Gastroesophageal sphincter (tissue), 4 donors: ENCODE measurements at regions not wholly inside any gene's neighbourhood (a gene's known extent, or its start where the extent isn't known, plus 50 kb on each side); places are given as distances from the start of the nearest gene placed in this dataset.
"Not testable (repeated sequence)": the region's sequence is repeated elsewhere in the genome, so short reads cannot be mapped to it uniquely, and the experiment has no call there.

Experiments used
- ATAC-seq: fragments of 150-250 bp; one replicate; pipeline ENCODE4 v1.9.1; 2016; ENCODE audit warnings: mild to moderate bottlenecking, moderate library complexity
- H3K27ac ChIP-seq, 4 donors: fragments of 200-600 bp; sonication (generic) in 3 of 4; 1 replicate in 3 of 4; 2 replicates in 1 of 4; pipeline ENCODE4 v1.5.1; 2016 to 2019
- H3K27me3 ChIP-seq: fragments of 200-600 bp; sonication (generic); one replicate; pipeline ENCODE4 v1.5.1; 2019
- H3K36me3 ChIP-seq, 2 donors: fragments of 200-600 bp; sonication (generic); one replicate each; pipeline ENCODE4 v1.5.1; 2019; ENCODE audit warnings: control low read depth in 1 of 2
- H3K4me1 ChIP-seq, 3 donors: fragments of 200-600 bp; sonication (generic); 1 replicate in 2 of 3; 2 replicates in 1 of 3; pipeline ENCODE4 v1.5.1; 2016 to 2019; ENCODE audit warnings: control low read depth in 2 of 3
- H3K4me3 ChIP-seq, 2 donors: fragments of 200-600 bp; sonication (generic); one replicate each; pipeline ENCODE4 v1.5.1; 2019; ENCODE audit warnings: mild to moderate bottlenecking in 1 of 2, moderate library complexity in 1 of 2
- H3K9me3 ChIP-seq, 3 donors: fragments of 200-600 bp; sonication (generic); one replicate each; pipeline ENCODE4 v1.5.1; 2017 to 2019; ENCODE audit warnings: control low read depth in 2 of 3
- EP300 ChIP-seq: sonication (generic); formaldehyde crosslinking; IDR thresholded peaks from one replicate; pipeline ENCODE4 v1.6.1; 2017; ENCODE audit warnings: antibody characterized with exemption, mild to moderate bottlenecking
- POLR2A ChIP-seq, 2 donors: fragments of 450-650 bp; IDR thresholded peaks; one replicate each; pipeline ENCODE4 v1.6.1; 2017; ENCODE audit warnings: antibody characterized with exemption in 2 of 2, mild to moderate bottlenecking in 2 of 2, moderate library complexity in 1 of 2
- POLR2AphosphoS5 ChIP-seq: sonication (generic); formaldehyde crosslinking; IDR thresholded peaks from one replicate; pipeline ENCODE4 v1.6.1; 2017; ENCODE audit warnings: antibody characterized with exemption
- WGBS, 2 donors: methylation state at CpG; one replicate each; pipeline ENCODE4 v1.1.5; 2018; ENCODE audit warnings: low coverage in 1 of 2; 5-methylcytosine and 5-hydroxymethylcytosine counted together
- TF ChIP-seq, protein P1 (sequence below), 4 experiments: fragments of 200-600 bp in 2 of 4; fragments of 450-650 bp in 2 of 4; sonication (generic) in 1 of 4; IDR thresholded peaks; one replicate each; pipeline ENCODE4 v1.5.1; 2017 to 2019; ENCODE audit warnings: antibody characterized with exemption in 4 of 4, mild to moderate bottlenecking in 2 of 4, moderate library complexity in 2 of 4

DNA sequence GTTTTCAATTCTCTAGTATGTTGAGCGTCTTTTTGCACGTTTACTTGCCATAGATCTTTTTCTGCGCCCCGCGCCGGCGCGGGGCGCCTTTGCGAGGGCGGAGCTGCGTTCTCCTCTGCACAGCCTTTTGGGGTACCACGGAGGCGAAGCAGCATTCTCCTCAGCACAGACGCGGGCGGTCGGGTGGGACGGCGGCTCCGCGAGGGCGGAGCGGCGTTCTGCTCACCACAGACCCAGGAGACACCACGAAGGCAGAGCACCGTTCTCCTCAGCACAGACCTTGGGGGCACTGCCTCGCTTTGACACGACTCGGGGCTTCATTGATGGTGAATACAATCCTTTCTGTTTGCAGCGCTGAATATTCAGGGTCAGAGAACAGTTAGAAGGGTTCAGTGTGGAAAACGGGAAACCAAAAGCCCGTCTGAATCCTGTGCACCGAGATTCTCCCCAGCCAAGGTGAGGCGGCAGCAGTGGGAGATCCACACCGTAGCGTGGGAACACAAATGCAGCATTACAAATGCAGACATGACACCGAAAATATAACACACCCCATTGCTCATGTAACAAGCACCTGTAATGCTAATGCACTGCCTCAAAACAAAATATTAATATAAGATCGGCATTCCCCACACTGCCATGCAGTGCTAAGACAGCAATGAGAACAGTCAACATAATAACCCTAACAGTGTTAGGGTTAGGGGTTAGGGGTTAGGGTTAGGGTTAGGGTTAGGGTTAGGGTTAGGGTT, 190.7 kb upstream of the VIPR2 start:
- H3K9me3 ChIP-seq, H3K4me3 ChIP-seq, H3K27ac ChIP-seq, H3K4me1 ChIP-seq, H3K27me3 ChIP-seq, H3K36me3 ChIP-seq: not testable (repeated sequence)
- peak; percentile 13 for ATAC-seq
- 67 to 86% methylated on average over 1 to 12 of the region's 39 CpGs for WGBS, 2 donors

DNA sequence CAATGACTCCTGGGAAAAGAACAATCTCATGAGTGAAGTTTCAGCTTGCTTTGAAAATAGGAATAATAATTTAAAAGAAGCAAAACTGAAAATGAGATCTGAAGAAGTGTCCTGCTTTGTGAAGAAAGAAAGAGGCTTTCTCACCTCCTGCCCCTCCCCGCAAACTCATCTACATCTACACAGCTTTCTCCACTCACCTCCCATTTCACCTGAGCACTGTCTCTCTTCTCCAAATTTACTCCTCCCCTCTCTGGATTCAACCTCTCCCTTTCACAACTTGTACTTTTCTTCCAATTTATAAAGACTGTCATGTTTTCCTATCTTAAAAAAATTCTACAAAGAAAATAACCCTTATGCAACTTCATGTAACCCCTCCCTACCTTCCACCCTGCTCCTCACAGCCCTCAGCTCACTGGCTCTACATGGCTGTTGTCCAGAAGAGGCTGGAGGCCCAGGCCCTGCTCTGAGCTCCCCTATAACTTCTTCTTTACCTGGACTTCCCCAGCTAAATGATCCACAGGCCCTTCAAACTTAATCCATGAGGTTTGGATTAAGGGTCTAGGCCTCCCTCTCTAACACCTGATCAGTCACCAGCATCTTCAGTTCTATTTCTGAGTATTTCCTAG, 188.3 kb upstream of the VIPR2 start:
- not testable (repeated sequence) for ATAC-seq, H3K27ac ChIP-seq, H3K4me3 ChIP-seq, H3K4me1 ChIP-seq, H3K36me3 ChIP-seq, H3K27me3 ChIP-seq
- peaks cover 0 to 13% (median 0%) of the 10 kb centered on the region in 3 donors for H3K9me3 ChIP-seq
- 78 to 100% methylated on average over 1 of the region's 1 CpG for WGBS, 2 donors

DNA sequence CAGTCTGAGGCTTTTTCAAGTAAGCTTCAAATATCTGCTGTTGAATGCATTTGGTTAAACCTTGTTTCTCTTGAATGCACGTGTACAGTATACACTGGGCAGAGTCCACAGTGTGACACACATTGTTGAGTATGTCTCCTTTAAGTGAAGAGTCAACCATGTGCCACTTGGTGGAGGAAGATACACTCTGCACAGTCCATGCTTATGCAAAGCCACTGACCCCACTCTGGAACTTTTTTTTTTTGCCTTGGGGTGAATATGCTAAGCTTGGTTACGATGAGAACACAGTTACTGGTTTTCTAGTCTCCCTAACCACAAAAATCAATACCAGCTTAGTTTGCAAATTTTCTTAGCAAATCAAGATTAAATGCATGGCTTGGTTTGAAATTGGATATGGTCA, 186.8 kb upstream of the VIPR2 start:
- WGBS, 2 donors, result 56 to 67% methylated on average over 1 to 2 of the region's 2 CpGs
- Histone ChIP-seq H3K36me3 (no peaks in the 10 kb centered on the region), H3K4me1 (no peaks in the 10 kb centered on the region), H3K27me3 (no peaks in the 10 kb centered on the region), H3K27ac (no peak overlapping the region), H3K4me3 (no peak overlapping the region), H3K9me3 (peaks cover 0 to 27% (median 0%) of the 10 kb centered on the region in 3 donors)
- no peak for ATAC-seq
- TF ChIP-seq EP300, result no peak
- TF ChIP-seq, protein P1, sequence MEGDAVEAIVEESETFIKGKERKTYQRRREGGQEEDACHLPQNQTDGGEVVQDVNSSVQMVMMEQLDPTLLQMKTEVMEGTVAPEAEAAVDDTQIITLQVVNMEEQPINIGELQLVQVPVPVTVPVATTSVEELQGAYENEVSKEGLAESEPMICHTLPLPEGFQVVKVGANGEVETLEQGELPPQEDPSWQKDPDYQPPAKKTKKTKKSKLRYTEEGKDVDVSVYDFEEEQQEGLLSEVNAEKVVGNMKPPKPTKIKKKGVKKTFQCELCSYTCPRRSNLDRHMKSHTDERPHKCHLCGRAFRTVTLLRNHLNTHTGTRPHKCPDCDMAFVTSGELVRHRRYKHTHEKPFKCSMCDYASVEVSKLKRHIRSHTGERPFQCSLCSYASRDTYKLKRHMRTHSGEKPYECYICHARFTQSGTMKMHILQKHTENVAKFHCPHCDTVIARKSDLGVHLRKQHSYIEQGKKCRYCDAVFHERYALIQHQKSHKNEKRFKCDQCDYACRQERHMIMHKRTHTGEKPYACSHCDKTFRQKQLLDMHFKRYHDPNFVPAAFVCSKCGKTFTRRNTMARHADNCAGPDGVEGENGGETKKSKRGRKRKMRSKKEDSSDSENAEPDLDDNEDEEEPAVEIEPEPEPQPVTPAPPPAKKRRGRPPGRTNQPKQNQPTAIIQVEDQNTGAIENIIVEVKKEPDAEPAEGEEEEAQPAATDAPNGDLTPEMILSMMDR (IDR thresholded peaks at IDR 0.05), result no peak
- TF ChIP-seq POLR2AphosphoS5, result no peak
- no peak for TF ChIP-seq POLR2A (IDR thresholded peaks at IDR 0.05)

DNA sequence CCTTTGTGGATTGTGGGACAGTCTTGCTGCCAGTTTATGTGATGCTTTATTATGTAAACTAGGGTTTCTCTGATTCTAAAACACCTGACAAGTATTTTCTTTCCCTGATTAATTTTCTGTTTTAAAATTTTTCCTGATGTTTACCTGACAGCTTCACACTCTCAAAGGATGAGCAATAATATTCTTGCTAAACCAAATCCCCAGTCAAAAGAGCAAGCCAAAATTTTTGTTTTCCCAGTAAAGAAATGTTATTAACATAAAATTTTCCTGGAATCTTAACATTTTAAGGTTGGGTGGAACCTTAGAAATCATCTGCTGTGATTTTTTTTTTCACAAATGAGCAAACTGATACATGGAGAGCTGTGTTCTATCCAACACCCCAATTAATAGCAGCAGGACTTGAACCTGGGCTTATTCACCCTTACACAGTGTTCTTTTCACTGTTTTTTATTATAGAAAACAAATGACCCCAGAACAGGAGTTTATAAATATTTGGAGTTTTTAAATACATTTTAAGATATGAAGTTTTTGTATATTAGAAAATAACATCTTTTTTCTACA, 185.2 kb upstream of the VIPR2 start:
- no peak overlapping the region for H3K27ac ChIP-seq
- TF ChIP-seq POLR2A (IDR thresholded peaks at IDR 0.05) (no peak), POLR2AphosphoS5 (no peak), EP300 (no peak)
- TF ChIP-seq, protein P1 (IDR thresholded peaks at IDR 0.05), result no peak
- peak; percentile 61 for ATAC-seq

DNA sequence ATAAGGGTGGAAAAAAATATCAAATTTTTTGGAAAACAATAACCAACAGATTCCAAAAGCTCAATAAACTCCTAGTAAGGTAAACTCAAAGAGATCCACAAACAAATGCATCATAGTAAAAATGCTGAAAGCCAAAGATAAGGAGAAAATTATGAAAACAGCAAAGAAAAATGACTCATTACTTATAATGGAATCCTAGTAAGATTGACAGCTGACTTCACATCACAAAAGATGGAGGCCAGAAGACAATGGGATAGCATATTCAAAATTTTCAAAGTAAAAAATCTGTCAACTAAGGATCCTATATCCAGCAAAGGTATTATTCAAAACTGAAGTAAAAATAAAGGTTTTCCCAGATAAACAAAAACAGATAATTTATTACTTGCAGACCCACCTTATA, 183.4 kb upstream of the VIPR2 start:
- H3K4me1 ChIP-seq, result no peaks in the 10 kb centered on the region
- TF ChIP-seq, protein P1 (IDR thresholded peaks at IDR 0.05), result no peak
- TF ChIP-seq POLR2A (IDR thresholded peaks at IDR 0.05), result no peak
- no peak for TF ChIP-seq POLR2AphosphoS5
- no peak for TF ChIP-seq EP300
- no peak overlapping the region for H3K4me3 ChIP-seq
- ATAC-seq, result no peak
- H3K27me3 ChIP-seq, result no peaks in the 10 kb centered on the region
- H3K9me3 ChIP-seq, result peaks cover 0 to 32% (median 0%) of the 10 kb centered on the region in 3 donors
- H3K27ac ChIP-seq, result no peak overlapping the region
- no peaks in the 10 kb centered on the region for H3K36me3 ChIP-seq

More for the DNA sequence above, 185.2 kb upstream of the VIPR2 start:
- Histone ChIP-seq H3K36me3 (no peaks in the 10 kb centered on the region), H3K27me3 (no peaks in the 10 kb centered on the region), H3K4me1 (no peaks in the 10 kb centered on the region), H3K4me3 (no peak overlapping the region), H3K9me3 (peaks cover 0 to 32% (median 0%) of the 10 kb centered on the region in 3 donors)

DNA sequence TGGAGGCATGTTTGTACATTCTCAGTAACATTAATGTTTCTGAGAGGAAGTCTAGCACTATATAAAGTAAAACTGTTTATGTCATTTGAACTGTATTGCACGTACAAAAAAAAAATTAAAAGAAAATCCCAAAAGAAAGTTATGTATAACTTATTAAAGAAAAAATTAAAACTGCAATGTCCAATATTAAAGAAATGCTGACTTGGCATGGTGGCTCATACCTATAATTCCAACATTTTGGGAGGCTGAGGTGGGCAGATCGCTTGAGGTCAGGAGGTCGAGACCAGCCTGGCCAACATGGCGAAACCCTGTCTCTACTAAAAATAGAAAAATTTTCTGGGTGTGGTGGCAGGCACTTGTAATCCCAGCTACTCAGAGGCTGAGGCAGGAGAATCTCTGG, 178.7 kb upstream of the VIPR2 start:
- 70 to 82% methylated on average over 4 of the region's 4 CpGs for whole genome bisulfite sequencing, 2 donors
- no peak for ATAC-seq
- H3K27me3 ChIP-seq, result no peaks in the 10 kb centered on the region
- peaks cover 0 to 27% (median 0%) of the 10 kb centered on the region in 3 donors for H3K9me3 ChIP-seq
- H3K36me3 ChIP-seq, result no peaks in the 10 kb centered on the region
- H3K27ac ChIP-seq, result no peak overlapping the region
- H3K4me1 ChIP-seq, result no peaks in the 10 kb centered on the region
- TF ChIP-seq EP300 (no peak), POLR2AphosphoS5 (no peak), POLR2A (IDR thresholded peaks at IDR 0.05) (no peak)
- TF ChIP-seq, protein P1 (IDR thresholded peaks at IDR 0.05), result no peak
- H3K4me3 ChIP-seq, result no peak overlapping the region
